RWPE1 (cell line): ENCODE measurements at regions not wholly inside any gene's neighbourhood (a gene's known extent, or its start where the extent isn't known, plus 50 kb on each side); places are given as distances from the start of the nearest gene placed in this dataset.

Source experiments
- CTCF ChIA-PET: fragments of 350-600 bp; sonication (Branson Sonifier 250); formaldehyde crosslinking; extraction: SDS; loops from one replicate; lab custom pipeline; 2021; lab: Yijun Ruan, JAX
- POLR2A ChIA-PET: fragments of 400-600 bp; formaldehyde crosslinking; extraction: SDS; loops from one replicate; lab custom pipeline; 2020; ENCODE audit warnings: antibody characterized with exemption; ENCODE audit not compliant: low non-redundant PET; lab: Yijun Ruan, JAX
- DNase-seq: peaks from one replicate; pipeline ENCODE4 v3.0.0; 2012; ENCODE audit warnings: low spot score
- H3K27ac ChIP-seq: fragments of 450-650 bp; 2 replicates; pipeline ENCODE4 v1.5.1; 2017
- TF ChIP-seq, protein P1 (sequence below): fragments of 450-650 bp; conservative IDR thresholded peaks from 2 replicates; pipeline ENCODE4 v1.5.1; 2017; ENCODE audit warnings: low read depth, mild to moderate bottlenecking

DNA sequence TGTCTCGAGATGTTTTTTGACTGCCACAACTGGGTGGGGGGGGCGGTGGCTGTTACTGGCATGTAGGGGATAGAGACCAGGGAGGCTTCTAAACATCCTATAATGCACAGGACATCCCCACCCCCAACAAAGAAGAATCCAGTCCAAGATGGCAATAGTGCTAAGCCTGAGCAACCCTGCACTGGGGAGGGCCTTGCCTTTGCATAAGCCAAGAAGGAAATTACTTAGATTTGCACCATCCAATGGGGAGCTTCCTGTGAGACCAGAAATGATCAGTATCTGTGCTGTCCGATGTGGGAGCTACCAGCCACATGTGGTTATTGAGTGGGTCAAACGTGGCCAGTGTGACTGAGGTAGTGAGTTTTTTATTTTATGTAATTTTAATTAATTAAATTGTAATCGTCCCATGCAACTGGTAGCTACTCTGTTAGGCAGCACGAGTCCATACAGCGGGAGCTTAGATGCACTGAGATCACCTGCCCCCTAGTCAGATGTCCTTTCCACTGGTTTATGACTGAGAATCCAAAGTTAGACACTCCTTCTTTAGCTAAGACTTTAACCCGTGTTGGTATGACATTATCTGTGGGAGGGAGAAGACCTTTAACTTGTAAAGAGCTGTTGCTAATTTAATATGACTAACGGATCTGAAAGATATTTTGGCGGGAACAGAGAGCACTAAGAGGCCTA is 97.4 kb upstream of the NEDD9 start:
- no peak for DNase-seq
- TF ChIP-seq, protein P1, sequence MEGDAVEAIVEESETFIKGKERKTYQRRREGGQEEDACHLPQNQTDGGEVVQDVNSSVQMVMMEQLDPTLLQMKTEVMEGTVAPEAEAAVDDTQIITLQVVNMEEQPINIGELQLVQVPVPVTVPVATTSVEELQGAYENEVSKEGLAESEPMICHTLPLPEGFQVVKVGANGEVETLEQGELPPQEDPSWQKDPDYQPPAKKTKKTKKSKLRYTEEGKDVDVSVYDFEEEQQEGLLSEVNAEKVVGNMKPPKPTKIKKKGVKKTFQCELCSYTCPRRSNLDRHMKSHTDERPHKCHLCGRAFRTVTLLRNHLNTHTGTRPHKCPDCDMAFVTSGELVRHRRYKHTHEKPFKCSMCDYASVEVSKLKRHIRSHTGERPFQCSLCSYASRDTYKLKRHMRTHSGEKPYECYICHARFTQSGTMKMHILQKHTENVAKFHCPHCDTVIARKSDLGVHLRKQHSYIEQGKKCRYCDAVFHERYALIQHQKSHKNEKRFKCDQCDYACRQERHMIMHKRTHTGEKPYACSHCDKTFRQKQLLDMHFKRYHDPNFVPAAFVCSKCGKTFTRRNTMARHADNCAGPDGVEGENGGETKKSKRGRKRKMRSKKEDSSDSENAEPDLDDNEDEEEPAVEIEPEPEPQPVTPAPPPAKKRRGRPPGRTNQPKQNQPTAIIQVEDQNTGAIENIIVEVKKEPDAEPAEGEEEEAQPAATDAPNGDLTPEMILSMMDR = no peak
- ChIA-PET CTCF (no interaction called here), POLR2A (no interaction called here)
- H3K27ac ChIP-seq = no peak overlapping the region

GRCh38 chr6:11328613-11329247 is 96.3 kb upstream of the NEDD9 start:
- no peak for DNase-seq
- CTCF ChIA-PET = interaction anchor here (0.6 kb wide), 1 partner anchor 95 kb away, joined by 4 read pairs; no protein-coding TSS in a partner anchor
- H3K27ac ChIP-seq = no peak overlapping the region
- POLR2A ChIA-PET = no interaction called here
- TF ChIP-seq, protein P1 = no peak

DNA sequence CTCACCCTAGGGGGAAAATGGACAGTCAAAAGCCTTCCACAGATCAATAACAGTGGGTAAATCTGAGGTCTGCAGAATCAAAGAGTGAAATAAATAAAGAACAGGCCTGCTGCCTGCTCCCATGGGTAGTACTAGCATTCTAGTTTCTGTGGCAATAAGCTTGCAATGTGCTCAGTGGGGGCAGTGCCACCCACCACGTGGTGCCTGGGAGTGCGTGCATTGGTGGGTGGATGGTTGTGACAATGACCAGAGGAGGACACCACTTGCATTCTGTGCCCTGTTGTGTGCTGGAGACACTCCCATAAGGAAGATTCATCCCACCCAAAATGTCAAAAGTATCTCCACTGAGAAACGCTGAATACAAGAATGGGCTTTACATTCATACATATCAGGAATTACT is 95.5 kb upstream of the NEDD9 start:
- H3K27ac ChIP-seq = no peak overlapping the region
- CTCF ChIA-PET = no interaction called here
- POLR2A ChIA-PET = no interaction called here
- DNase-seq = no peak
- TF ChIP-seq, protein P1 = no peak

GRCh38 chr6:11326116-11326515 is 93.6 kb upstream of the NEDD9 start:
- no peak overlapping the region for H3K27ac ChIP-seq
- ChIA-PET POLR2A (no interaction called here), CTCF (no interaction called here)
- no peak for DNase-seq
- TF ChIP-seq, protein P1 = no peak

DNA sequence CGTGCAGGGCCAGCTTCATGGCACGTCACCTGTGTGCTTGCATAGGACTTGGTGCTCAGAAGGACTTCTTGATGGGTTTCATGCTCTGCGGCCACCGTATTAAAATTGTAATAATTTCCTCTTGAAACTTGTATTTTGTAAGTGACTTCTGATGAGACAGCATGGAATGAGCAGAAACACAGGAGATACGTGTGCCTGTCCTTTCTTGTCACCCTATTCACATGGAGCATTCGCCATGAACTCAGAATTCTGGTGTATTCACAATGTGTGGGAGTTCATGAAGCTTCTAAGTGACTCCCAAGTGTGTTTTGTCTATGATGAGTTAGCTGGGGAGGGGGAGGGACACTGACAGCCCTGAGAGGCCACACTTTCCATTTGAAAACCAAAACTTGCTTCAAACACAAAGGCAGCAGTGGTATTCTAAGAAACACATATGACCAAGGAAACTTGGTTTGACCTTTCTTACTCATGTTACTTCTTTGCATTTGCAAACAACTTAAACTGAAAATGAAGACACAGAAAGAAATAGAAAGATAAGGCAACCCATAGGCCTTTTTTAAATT is 92.1 kb upstream of the NEDD9 start:
- POLR2A ChIA-PET = no interaction called here
- no peak for DNase-seq
- CTCF ChIA-PET = interaction anchor here (0.6 to 0.7 kb wide), 2 partner anchors 171 to 334 kb away, joined by 4 to 8 read pairs; no protein-coding TSS in a partner anchor
- TF ChIP-seq, protein P1 = no peak
- H3K27ac ChIP-seq = no peak overlapping the region

DNA sequence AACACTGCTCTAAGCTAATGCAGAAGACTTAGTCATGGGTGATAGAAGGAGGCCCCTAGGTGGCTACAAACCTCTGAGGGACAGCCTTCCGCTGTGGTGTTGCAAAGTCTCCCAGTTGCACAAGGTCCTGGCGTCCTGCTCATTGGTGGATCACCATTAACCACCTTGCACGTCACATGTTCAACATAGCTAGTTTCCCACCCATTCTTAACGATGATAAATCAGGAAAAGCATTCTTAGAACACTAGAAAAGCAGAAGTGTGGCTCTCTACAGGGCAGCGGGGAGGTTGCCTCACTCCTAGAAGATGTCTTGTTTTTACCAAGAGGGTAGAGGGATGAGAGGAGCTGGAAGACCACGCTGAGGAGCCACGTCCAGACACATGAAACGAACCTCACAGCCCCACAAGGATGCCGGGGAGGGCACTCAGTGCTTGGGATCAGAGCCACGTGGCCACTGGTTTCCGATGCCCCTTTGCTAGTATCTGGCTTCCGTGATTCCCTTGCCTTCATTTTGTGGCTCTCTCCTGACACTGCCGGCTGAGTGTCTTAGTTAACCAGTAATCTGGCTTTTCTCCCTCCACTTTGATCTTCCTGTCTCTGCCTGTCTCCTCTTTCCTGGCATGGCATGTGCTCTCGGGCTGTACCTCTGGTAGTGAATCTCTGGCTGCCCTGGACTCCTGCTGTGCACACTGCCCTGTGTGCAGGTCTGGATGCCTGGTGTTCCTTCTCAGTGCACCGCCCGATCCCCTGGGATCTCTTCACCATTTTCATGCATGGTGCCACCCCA is 91.4 kb upstream of the NEDD9 start:
- H3K27ac ChIP-seq = no peak overlapping the region
- ChIA-PET CTCF (interaction anchor here (0.6 kb wide), 1 partner anchor 172 kb away, joined by 4 read pairs; no protein-coding TSS in a partner anchor), POLR2A (no interaction called here)
- no peak for DNase-seq
- TF ChIP-seq, protein P1 = no peak
